ENCODE measurements at regions not wholly inside any gene's neighbourhood (a gene's known extent, or its start where the extent isn't known, plus 50 kb on each side); places are given as distances from the start of the nearest gene placed in this dataset.
"Not testable (repeated sequence)": the region's sequence is repeated elsewhere in the genome, so short reads cannot be mapped to it uniquely, and the experiment has no call there.

DNA sequence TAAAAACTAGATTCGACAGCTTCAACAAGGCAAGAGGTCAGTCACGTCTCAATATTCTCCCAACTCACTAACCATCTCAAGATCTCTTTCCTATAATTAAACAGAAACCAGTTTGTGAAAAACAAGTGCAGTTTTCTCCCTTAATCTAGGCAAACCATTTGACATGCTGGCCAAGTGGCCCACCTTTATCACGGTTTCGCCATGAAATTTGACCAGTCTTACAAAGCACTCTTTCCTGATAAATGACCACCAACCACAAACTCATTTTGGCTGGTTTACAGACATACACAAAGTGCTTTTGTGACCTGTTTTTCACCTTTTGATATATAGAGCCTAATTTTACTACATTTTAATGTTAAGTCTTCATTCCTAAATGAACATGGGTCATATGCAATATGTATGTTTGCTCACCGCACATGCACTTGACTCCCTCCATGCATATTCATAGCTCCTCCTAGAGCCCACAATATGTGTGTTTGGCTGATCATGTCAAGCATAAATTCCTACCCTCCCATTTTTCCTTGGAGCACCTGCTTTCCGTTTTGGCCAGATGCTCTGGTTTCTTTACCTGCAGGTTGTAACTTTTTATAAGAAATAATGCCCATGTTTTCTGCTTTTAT is 385.1 kb downstream of the RAD51AP2 start:
- no peak for DNase-seq (ENCODE audit: low spot score)
- TF ChIP-seq, protein P1, sequence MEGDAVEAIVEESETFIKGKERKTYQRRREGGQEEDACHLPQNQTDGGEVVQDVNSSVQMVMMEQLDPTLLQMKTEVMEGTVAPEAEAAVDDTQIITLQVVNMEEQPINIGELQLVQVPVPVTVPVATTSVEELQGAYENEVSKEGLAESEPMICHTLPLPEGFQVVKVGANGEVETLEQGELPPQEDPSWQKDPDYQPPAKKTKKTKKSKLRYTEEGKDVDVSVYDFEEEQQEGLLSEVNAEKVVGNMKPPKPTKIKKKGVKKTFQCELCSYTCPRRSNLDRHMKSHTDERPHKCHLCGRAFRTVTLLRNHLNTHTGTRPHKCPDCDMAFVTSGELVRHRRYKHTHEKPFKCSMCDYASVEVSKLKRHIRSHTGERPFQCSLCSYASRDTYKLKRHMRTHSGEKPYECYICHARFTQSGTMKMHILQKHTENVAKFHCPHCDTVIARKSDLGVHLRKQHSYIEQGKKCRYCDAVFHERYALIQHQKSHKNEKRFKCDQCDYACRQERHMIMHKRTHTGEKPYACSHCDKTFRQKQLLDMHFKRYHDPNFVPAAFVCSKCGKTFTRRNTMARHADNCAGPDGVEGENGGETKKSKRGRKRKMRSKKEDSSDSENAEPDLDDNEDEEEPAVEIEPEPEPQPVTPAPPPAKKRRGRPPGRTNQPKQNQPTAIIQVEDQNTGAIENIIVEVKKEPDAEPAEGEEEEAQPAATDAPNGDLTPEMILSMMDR (IDR thresholded peaks at IDR 0.05), result no peak
- ATAC-seq (ENCODE audit: low FRiP score), result no peak

DNA sequence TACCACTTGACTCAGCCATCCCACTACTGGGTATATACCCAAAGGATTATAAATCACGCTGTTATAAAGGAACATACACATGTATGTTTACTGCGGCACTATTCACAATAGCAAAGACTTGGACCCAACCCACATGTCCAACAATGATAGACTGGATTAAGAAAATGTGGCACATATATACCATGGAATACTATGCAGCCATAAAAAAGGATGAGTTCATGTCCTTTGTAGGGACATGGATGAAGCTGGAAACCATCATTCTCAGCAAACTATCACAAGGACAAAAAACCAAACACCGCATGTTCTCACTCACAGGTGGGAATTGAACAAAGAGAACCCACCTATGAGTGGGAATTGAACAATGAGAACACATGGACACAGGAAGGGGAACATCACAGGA is 387.6 kb downstream of the RAD51AP2 start:
- DNase-seq (ENCODE audit: low spot score); ATAC-seq (ENCODE audit: low FRiP score): not testable (repeated sequence)

DNA sequence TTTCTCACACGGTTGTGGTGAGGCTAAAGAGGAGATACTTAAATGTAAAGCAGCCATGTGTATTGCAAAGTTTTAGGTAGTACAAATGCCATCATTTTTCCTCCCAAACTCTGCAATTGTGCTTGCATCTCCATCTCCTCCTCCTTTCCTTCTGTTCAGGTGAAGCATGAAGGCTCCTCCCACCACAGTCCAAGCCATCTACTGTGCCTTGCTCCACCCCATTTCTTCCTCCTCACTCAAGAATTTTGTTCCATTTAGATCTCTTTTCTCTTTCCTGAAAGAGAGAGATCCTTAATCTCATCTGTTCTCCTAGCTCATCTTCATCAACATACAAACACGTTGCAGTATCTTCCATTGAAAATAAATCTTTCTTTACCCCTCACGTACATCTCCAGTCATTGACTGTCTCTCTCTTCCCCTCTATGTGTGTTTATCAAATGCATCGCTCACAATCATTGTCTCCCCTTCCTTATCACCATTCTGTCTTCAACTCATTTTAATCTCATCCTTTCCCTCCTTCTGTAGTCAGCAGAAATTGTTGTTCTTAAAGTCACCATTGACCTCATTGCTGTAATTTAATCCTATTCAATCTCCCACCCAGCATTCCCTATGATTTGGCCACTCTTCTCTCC is 392.1 kb downstream of the RAD51AP2 start:
- TF ChIP-seq, protein P1 (IDR thresholded peaks at IDR 0.05), result no peak
- DNase-seq (ENCODE audit: low spot score) (no peak), ATAC-seq (ENCODE audit: low FRiP score) (no peak)

DNA sequence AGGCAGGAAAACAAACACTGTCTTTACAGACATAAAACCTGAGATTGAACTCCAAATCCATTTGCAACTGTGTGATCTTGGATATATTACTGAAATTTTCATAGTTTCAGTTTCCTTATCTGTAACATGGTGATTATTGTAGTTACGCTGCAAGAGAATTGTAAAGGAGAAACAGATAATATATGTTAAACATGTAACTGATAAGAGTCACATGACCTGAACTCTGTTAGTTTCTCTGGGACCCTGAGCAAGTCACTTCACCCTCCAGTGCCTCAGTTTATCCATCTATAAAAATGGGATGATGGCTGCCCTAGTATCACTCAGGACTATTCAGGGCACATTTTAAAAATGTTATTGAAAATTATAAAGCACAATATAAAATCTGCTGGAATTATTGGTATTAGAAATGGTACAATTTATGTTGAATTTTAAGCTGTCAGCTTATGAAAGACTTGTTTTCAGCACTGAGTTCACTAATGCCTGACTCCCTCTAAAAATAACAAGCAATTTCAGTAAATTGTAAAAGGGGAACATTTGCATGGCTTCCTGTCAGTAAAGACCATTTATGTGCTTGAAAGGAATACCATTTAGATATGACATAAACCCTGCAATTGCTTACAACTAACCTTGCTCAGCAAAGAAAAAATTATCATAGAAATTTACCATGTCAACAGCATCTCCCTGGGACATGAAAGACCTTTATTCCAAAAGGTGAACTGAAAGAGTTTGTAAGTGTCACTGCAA is 393.5 kb downstream of the RAD51AP2 start:
- TF ChIP-seq, protein P1 (IDR thresholded peaks at IDR 0.05), result no peak
- DNase-seq (ENCODE audit: low spot score), result no peak

DNA sequence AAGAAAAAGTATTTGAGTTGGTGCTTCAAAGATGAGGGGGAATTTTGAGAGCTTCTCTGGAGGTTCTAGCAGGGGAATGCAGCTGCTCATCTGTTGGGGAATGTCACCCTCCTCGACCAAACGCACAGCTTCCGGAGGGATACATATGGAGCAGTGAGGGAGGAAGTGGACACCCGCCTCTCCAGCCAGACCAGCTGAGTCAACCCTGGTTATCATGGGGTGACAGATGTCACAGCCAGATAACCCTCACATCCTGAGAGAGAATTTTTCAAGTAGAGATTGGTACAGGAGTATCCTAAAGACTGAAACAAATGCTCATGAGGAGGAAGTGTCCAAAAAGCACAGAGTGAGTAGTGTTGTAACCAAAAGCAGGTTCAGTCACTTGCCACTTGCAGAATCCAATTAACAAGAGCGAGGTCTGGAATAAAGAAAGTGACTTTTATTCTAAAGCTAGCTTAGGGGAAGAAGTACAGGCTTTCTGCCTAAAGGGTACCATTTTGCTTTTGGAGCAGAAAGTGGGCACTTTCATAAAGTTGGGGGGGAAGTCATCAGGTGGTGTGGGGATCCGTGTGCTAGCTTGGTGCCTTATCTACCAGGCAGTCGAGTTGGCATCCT is 395.2 kb downstream of the RAD51AP2 start:
- TF ChIP-seq, protein P1 (IDR thresholded peaks at IDR 0.05), result no peak
- ATAC-seq (ENCODE audit: low FRiP score), result no peak
- no peak for DNase-seq (ENCODE audit: low spot score)

More for the DNA sequence above, 393.5 kb downstream of the RAD51AP2 start:
- ATAC-seq (ENCODE audit: low FRiP score), result no peak

DNA sequence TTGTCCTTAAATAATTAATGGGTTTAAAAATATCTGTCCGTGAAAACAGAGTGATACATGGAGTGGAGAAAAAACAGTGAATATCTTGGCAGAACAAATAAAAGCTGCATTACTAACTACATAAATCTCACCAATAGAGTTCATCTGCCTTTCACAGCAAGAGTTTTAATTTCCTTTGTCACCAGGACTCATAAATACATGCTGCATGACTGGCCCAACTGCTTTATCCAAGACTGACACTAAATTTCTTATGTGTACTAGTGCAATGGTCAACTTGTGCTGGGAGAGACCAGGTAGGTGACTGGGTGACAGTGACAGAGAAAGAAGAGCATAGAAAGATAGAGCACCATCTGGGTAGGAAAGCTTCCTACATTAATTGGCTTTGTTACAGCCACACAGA is 402.8 kb downstream of the RAD51AP2 start:
- TF ChIP-seq, protein P1 (IDR thresholded peaks at IDR 0.05), result no peak
- DNase-seq (ENCODE audit: low spot score), result no peak
- no peak for ATAC-seq (ENCODE audit: low FRiP score)

DNA sequence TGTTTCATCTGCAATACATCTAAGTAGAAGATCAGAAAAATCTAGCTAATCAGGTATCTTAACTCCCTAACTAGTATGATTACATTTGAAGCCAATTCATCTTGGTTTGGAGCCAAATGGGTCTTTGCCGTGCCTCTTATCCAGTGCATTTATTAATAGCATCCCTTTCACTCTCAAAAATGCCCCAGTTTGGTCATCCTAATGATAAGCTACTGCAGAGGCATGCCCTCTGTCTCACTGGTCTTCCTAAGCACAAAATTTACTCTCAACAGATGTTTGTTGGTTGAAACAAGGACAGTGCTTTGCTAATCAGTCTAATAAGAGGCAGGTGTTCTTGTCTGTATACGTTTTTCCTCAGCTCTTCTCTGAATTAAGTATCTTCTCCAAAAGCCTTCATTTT is 403.2 kb downstream of the RAD51AP2 start:
- TF ChIP-seq, protein P1 (IDR thresholded peaks at IDR 0.05), result no peak
- DNase-seq (ENCODE audit: low spot score) (no peak), ATAC-seq (ENCODE audit: low FRiP score) (no peak)
